GM18868 (cell line): ENCODE measurements at regions not wholly inside any gene's neighbourhood (a gene's known extent, or its start where the extent isn't known, plus 50 kb on each side); places are given as distances from the start of the nearest gene placed in this dataset.

ENCODE experiments used
- ATAC-seq: cut with Tn5 transposase; IDR thresholded peaks from one replicate; pipeline ENCODE4 v1.9.1; 2021; ENCODE audit warnings: mild to moderate bottlenecking, moderate library complexity; ENCODE audit not compliant: unreplicated experiment

DNA sequence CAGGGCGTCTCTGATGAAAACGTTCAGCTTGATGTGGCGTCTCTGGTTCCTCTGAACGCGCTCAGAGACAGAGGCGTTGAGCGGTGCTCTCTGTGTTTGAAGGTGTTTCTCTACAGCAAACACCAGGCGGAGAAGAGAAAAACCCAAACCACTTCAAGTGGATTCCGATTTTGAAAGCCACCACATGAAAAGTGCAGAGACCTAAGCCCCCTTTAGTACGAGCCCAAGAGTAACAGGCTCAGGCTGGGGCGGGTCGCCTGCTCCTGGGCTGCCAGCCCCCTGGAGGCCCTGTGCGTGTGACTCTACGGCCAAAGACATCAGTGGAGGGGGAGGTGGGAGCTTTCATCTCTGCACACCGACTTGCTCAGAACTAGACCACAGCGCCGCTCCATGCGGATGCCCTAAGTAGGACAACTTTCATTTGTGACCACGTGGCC lies 328.4 kb downstream of the MAF start:
- no peak for ATAC-seq

- ATAC-seq, result no peak
These were observed 329.0 kb downstream of the MAF start for GRCh38 chr16:79271583-79271982.

DNA sequence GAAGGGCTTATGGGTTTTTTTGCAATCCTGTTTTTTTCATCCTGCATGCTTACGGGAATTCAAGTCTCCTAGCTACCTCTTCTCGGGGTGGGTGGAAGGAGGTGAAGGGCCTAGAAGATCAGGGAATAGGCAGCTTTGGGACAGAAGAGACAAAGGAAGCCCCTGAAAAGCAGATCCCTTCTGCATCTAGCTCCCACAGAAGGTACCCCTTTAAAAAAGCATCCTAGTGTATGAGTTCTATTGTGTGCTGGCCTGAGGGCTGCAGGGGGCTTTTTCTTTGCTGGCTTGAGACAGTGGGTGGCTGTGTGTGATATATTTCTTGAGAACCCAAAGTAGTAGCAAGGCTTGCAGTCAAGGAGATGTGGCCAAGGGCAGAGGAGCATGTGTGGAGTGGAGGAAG lies 330.5 kb downstream of the MAF start:
- no peak for ATAC-seq

DNA sequence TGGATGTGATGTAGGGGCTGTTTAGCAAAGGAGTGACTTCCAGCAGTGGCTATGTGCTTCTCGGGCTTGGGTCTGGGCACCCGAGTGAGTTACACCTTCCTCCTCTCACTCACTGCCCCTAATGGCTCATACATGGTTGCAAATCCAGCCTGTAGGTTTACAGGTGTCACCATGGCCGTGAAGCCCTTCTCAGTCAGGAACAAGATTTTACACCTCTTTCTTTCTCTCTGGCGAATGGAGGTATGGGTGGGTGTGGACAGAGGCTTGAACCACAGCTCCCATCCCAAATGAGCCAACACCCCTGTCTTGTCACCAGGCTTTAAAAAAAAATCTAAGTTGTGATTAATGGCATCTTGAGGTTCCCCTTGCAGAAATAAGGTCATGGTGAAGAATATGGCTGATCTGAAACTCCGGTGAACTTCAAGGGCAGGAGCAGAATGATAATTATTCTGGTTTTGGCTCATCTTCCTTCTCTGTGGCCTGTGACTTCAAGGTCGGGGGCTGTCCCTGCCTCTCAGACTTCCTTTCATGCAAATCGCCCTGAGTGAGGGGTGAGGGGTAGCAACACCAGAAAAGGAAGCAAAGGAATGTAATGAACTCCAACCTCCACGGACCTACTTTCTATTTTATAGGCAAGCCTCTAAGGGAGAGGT lies 331.2 kb downstream of the MAF start:
- peak; percentile 98 for ATAC-seq

- ATAC-seq, result no peak
These were observed 332.8 kb downstream of the MAF start for GRCh38 chr16:79267781-79268180.

- ATAC-seq, result no peak
These were observed 333.4 kb downstream of the MAF start for GRCh38 chr16:79267146-79267545.

DNA sequence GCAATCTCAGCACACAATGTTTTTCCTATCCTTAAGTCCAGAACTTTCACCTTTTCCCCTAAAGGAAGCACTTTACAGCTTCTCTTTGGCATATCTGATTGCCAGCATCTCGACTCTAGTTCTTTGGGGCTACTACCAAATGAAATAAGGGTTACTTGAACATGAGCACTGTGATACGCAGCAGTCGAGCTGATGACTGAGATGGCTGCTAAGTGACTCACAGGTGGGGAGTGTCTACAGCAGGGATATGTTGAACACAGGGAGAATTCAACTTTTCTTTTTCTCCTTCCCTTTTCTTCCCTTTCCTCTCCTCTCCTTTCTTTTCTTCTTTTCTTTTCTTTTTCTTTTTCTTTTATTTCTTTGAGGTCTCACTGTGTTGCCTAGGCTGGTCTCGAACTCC lies 334.8 kb downstream of the MAF start:
- ATAC-seq, result no peak

- ATAC-seq, result no peak
These were observed 335.3 kb downstream of the MAF start for GRCh38 chr16:79265196-79265595.

GRCh38 chr16:79264237-79265109 lies 336.1 kb downstream of the MAF start:
- ATAC-seq, result no peak

GRCh38 chr16:79263425-79263824 lies 337.1 kb downstream of the MAF start:
- no peak for ATAC-seq
